A673 (cell line): ENCODE measurements at regions not wholly inside any gene's neighbourhood (a gene's known extent, or its start where the extent isn't known, plus 50 kb on each side); places are given as distances from the start of the nearest gene placed in this dataset.

Experiments used
- BruUV-seq: library from RNA; stranded (reverse); fragments of 400-500 nt; replicated peaks from 2 replicates; lab custom pipeline; 2021; lab: Mats Ljungman, UMichigan
- CTCF ChIA-PET: fragments of 300-600 bp; sonication (Branson Sonifier 250); formaldehyde crosslinking; loops from one replicate; lab custom pipeline; 2022; ENCODE audit warnings: antibody characterized with exemption; lab: Charles Lee
- POLR2A ChIA-PET: fragments of 300-600 bp; sonication (Branson Sonifier 250); formaldehyde crosslinking; loops from one replicate; lab custom pipeline; 2022; ENCODE audit warnings: antibody characterized with exemption; ENCODE audit not compliant: low non-redundant PET; lab: Charles Lee
- DNase-seq: peaks from one replicate; pipeline ENCODE4 v3.0.0-alpha.2; 2015; ENCODE audit warnings: low spot score
- H3K27ac ChIP-seq: fragments of 200-600 bp; sonication (generic); 2 replicates; pipeline ENCODE4 v1.5.1; 2016; ENCODE audit warnings: mixed run types, low read depth, mild to moderate bottlenecking, mixed read lengths, antibody characterized with exemption, low read length; ENCODE audit not compliant: poor library complexity, severe bottlenecking
- H3K27me3 ChIP-seq: fragments of 200-600 bp; sonication (generic); replicated peaks from 2 replicates; pipeline ENCODE4 v1.6.1; 2017; ENCODE audit warnings: mixed run types, low read depth, mild to moderate bottlenecking, mixed read lengths, antibody characterized with exemption, low read length; ENCODE audit not compliant: insufficient read depth, poor library complexity
- H3K36me3 ChIP-seq: fragments of 200-600 bp; sonication (generic); 2 replicates; pipeline ENCODE4 v1.6.1; 2016; ENCODE audit warnings: mixed run types, mild to moderate bottlenecking, mixed read lengths, antibody characterized with exemption, low read length; ENCODE audit not compliant: insufficient read depth, poor library complexity, severe bottlenecking
- H3K4me1 ChIP-seq: fragments of 200-600 bp; sonication (generic); 2 replicates; pipeline ENCODE4 v1.6.1; 2017; ENCODE audit warnings: mixed run types, mild to moderate bottlenecking, mixed read lengths, antibody characterized with exemption, low read length; ENCODE audit not compliant: insufficient read depth, poor library complexity, severe bottlenecking
- H3K4me3 ChIP-seq: fragments of 200-600 bp; sonication (generic); 2 replicates; pipeline ENCODE4 v1.5.1; 2016; ENCODE audit warnings: low read depth, mixed run types, mild to moderate bottlenecking, mixed read lengths, low read length; ENCODE audit not compliant: poor library complexity, severe bottlenecking
- H3K9me3 ChIP-seq: fragments of 200-600 bp; sonication (generic); 2 replicates; pipeline ENCODE4 v1.6.1; 2016; ENCODE audit warnings: mixed run types, low read depth, mild to moderate bottlenecking, mixed read lengths, antibody characterized with exemption, low read length; ENCODE audit not compliant: poor library complexity, severe bottlenecking
- CTCF ChIP-seq: fragments of 300-800, 200-600 bp; sonication (generic); conservative IDR thresholded peaks from 2 replicates; pipeline ENCODE4 v1.5.1; 2017; ENCODE audit warnings: low read depth, mild to moderate bottlenecking, antibody characterized with exemption, low read length, moderate library complexity, mixed read lengths
- EZH2 ChIP-seq: fragments of 200-600 bp; sonication (generic); IDR thresholded peaks from 2 replicates; pipeline ENCODE4 v1.6.1; 2017; ENCODE audit warnings: borderline replicate concordance, low read depth, mild to moderate bottlenecking, mixed read lengths, antibody characterized with exemption, low read length; ENCODE audit not compliant: poor library complexity, severe bottlenecking
- intact Hi-C: fragments of 100-400 bp; cut with micrococcal nuclease; formaldehyde crosslinking; loops from one replicate; pipeline ENCODE4 v1.10.0; 2022; ENCODE audit not compliant: unreplicated experiment

- Histone ChIP-seq H3K27me3 (no peaks in the 10 kb centered on the region), H3K9me3 (no peaks in the 10 kb centered on the region), H3K4me1 (no peaks in the 10 kb centered on the region), H3K36me3 (no peaks in the 10 kb centered on the region), H3K4me3 (no peak overlapping the region), H3K27ac (no peak overlapping the region)
- ChIA-PET CTCF (no interaction called here), POLR2A (no interaction called here)
- TF ChIP-seq EZH2 (no peak), CTCF (no peak)
- no TSS peak for BruUV-seq
- intact Hi-C loops, result no loop called here
- DNase-seq, result no peak
These were observed 1704.7 kb downstream of the HACE1 start for GRCh38 chr6:103154779-103155572.

- no peaks in the 10 kb centered on the region for H3K36me3 ChIP-seq
- ChIA-PET CTCF (no interaction called here), POLR2A (no interaction called here)
- H3K4me1 ChIP-seq, result no peaks in the 10 kb centered on the region
- no peak overlapping the region for H3K4me3 ChIP-seq
- intact Hi-C loops, result no loop called here
- DNase-seq, result no peak
- BruUV-seq, result no TSS peak
- TF ChIP-seq EZH2 (no peak), CTCF (no peak)
- no peaks in the 10 kb centered on the region for H3K27me3 ChIP-seq
- no peak overlapping the region for H3K27ac ChIP-seq
- H3K9me3 ChIP-seq, result no peaks in the 10 kb centered on the region
These were observed 1706.7 kb downstream of the HACE1 start for GRCh38 chr6:103153016-103153415.

GRCh38 chr6:103142902-103143301 lies 1716.8 kb downstream of the HACE1 start:
- ChIA-PET CTCF (no interaction called here), POLR2A (no interaction called here)
- Histone ChIP-seq H3K4me1 (no peaks in the 10 kb centered on the region), H3K4me3 (no peak overlapping the region), H3K9me3 (no peaks in the 10 kb centered on the region), H3K27me3 (no peaks in the 10 kb centered on the region), H3K36me3 (no peaks in the 10 kb centered on the region), H3K27ac (no peak overlapping the region)
- TF ChIP-seq CTCF (no peak), EZH2 (no peak)
- intact Hi-C loops, result no loop called here
- no peak for DNase-seq
- no TSS peak for BruUV-seq
